Heart left ventricle (tissue), 13 donors: ENCODE measurements at regions not wholly inside any gene's neighbourhood (a gene's known extent, or its start where the extent isn't known, plus 50 kb on each side); places are given as distances from the start of the nearest gene placed in this dataset.

Experiments used
- CTCF ChIP-seq, 12 donors: fragments of 200-600 bp; sonication (generic) in 4 of 12; IDR thresholded peaks; one replicate each; pipeline versions ENCODE4 v1.5.0 to v1.8.0; 2018 to 2022; ENCODE audit warnings: antibody characterized with exemption in 12 of 12, mild to moderate bottlenecking in 5 of 12
- POLR2A ChIP-seq, 2 donors: fragments of 450-650 bp; IDR thresholded peaks; one replicate each; pipeline ENCODE4 v1.6.1; 2017; ENCODE audit warnings: antibody characterized with exemption in 2 of 2, mild to moderate bottlenecking in 2 of 2, moderate library complexity in 2 of 2
- donor health status: ischemic (EF 13 %, LVEDD 7.1; RV severe dilation, severe dysfunction).
- donor health status: DM: no; HTN: yes; CAD: no.
- donor health status: DM: no; HTN: no; CAD: no.
- donor health status: ischemic (EF 25% LVEDD 6.9; RV normal size, moderate dysfunction).
- donor health status: ischemic (EF 25% LVEDD 5.7; RV mildly dilated, moderate dysfunction).
- donor health status: ischemic (EF 35%, LVEDD 5.7; RV mildly dilated, moderate dysfunction).
- donor health status: nonischemic (EF 11% LVEDD 7.7; RV severe dilation, severe dysfunction).
- donor health status: DM: yes; HTN: yes; CAD: no.
- donor health status: PGD.
- donor health status: ischemic (EF 29% LVEDD 5.4; RV normal size, mild dysfunction).
- donor health status: nonischemic (EF 23%, LVEDD 6.1; RV moderate dilation, normal function).

GRCh38 chr5:68367287-68367686 is 151.7 kb downstream of the PIK3R1 start:
- TF ChIP-seq CTCF (IDR thresholded peaks at IDR 0.05) (no peak), POLR2A (IDR thresholded peaks at IDR 0.05) (no peak)
